ENCODE measurements at regions not wholly inside any gene's neighbourhood (a gene's known extent, or its start where the extent isn't known, plus 50 kb on each side); places are given as distances from the start of the nearest gene placed in this dataset.

GRCh38 chr4:167702391-167702790, 389.9 kb upstream of the ANXA10 start:
- TF ChIP-seq ZFP3 (CRISPR knock-in tag; IDR thresholded peaks at IDR 0.05) (no peak), TSHZ2 (CRISPR knock-in tag; IDR thresholded peaks at IDR 0.05) (no peak), ISL1 (CRISPR knock-in tag; IDR thresholded peaks at IDR 0.05) (no peak), TOX (CRISPR knock-in tag; IDR thresholded peaks at IDR 0.05; ENCODE audit: borderline replicate concordance) (no peak), POU6F1 (CRISPR knock-in tag; IDR thresholded peaks at IDR 0.05; ENCODE audit: borderline replicate concordance, low read depth) (no peak), ZFP30 (CRISPR knock-in tag; IDR thresholded peaks at IDR 0.05) (no peak), ZNF8 (CRISPR knock-in tag; IDR thresholded peaks at IDR 0.05) (no peak), ZNF565 (CRISPR knock-in tag; conservative IDR thresholded peaks at IDR 0.05; ENCODE audit: low read depth) (no peak), CSDC2 (CRISPR knock-in tag; IDR thresholded peaks at IDR 0.05) (no peak), ZC3H10 (CRISPR knock-in tag; IDR thresholded peaks at IDR 0.05) (no peak), ESRRG (CRISPR knock-in tag; IDR thresholded peaks at IDR 0.05) (no peak), SNAI2 (CRISPR knock-in tag; IDR thresholded peaks at IDR 0.05) (no peak), PPARA (CRISPR knock-in tag; IDR thresholded peaks at IDR 0.05; ENCODE audit: borderline replicate concordance) (no peak), OSR1 (CRISPR knock-in tag; IDR thresholded peaks at IDR 0.05) (no peak), ZNF70 (CRISPR knock-in tag; IDR thresholded peaks at IDR 0.05) (no peak), BACH2 (CRISPR knock-in tag; IDR thresholded peaks at IDR 0.05; ENCODE audit: borderline replicate concordance) (no peak)
- TF ChIP-seq, protein P1, sequence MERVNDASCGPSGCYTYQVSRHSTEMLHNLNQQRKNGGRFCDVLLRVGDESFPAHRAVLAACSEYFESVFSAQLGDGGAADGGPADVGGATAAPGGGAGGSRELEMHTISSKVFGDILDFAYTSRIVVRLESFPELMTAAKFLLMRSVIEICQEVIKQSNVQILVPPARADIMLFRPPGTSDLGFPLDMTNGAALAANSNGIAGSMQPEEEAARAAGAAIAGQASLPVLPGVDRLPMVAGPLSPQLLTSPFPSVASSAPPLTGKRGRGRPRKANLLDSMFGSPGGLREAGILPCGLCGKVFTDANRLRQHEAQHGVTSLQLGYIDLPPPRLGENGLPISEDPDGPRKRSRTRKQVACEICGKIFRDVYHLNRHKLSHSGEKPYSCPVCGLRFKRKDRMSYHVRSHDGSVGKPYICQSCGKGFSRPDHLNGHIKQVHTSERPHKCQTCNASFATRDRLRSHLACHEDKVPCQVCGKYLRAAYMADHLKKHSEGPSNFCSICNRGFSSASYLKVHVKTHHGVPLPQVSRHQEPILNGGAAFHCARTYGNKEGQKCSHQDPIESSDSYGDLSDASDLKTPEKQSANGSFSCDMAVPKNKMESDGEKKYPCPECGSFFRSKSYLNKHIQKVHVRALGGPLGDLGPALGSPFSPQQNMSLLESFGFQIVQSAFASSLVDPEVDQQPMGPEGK (CRISPR knock-in tag; IDR thresholded peaks at IDR 0.05; ENCODE audit: borderline replicate concordance): no peak
- TF ChIP-seq, protein P2, sequence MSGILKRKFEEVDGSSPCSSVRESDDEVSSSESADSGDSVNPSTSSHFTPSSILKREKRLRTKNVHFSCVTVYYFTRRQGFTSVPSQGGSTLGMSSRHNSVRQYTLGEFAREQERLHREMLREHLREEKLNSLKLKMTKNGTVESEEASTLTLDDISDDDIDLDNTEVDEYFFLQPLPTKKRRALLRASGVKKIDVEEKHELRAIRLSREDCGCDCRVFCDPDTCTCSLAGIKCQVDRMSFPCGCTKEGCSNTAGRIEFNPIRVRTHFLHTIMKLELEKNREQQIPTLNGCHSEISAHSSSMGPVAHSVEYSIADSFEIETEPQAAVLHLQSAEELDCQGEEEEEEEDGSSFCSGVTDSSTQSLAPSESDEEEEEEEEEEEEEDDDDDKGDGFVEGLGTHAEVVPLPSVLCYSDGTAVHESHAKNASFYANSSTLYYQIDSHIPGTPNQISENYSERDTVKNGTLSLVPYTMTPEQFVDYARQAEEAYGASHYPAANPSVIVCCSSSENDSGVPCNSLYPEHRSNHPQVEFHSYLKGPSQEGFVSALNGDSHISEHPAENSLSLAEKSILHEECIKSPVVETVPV (CRISPR knock-in tag; IDR thresholded peaks at IDR 0.05): no peak
- TF ChIP-seq, protein P3, sequence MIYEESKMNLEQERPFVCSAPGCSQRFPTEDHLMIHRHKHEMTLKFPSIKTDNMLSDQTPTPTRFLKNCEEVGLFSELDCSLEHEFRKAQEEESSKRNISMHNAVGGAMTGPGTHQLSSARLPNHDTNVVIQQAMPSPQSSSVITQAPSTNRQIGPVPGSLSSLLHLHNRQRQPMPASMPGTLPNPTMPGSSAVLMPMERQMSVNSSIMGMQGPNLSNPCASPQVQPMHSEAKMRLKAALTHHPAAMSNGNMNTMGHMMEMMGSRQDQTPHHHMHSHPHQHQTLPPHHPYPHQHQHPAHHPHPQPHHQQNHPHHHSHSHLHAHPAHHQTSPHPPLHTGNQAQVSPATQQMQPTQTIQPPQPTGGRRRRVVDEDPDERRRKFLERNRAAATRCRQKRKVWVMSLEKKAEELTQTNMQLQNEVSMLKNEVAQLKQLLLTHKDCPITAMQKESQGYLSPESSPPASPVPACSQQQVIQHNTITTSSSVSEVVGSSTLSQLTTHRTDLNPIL (CRISPR knock-in tag; IDR thresholded peaks at IDR 0.05; ENCODE audit: low read depth): no peak
- ATAC-seq: no peak

- no peak for ATAC-seq
- TF ChIP-seq ISL1 (CRISPR knock-in tag; IDR thresholded peaks at IDR 0.05) (no peak), OSR1 (CRISPR knock-in tag; IDR thresholded peaks at IDR 0.05) (no peak), PPARA (CRISPR knock-in tag; IDR thresholded peaks at IDR 0.05; ENCODE audit: borderline replicate concordance) (no peak), ARNTL (CRISPR knock-in tag; IDR thresholded peaks at IDR 0.05; ENCODE audit: borderline replicate concordance, low read depth) (no peak), POU6F1 (CRISPR knock-in tag; IDR thresholded peaks at IDR 0.05; ENCODE audit: borderline replicate concordance, low read depth) (no peak), BACH2 (CRISPR knock-in tag; IDR thresholded peaks at IDR 0.05; ENCODE audit: borderline replicate concordance) (no peak), ZNF70 (CRISPR knock-in tag; IDR thresholded peaks at IDR 0.05) (no peak), CSDC2 (CRISPR knock-in tag; IDR thresholded peaks at IDR 0.05) (no peak), TOX (CRISPR knock-in tag; IDR thresholded peaks at IDR 0.05; ENCODE audit: borderline replicate concordance) (no peak), TCF4 (CRISPR knock-in tag; IDR thresholded peaks at IDR 0.05; ENCODE audit: borderline replicate concordance) (no peak), GLIS3 (CRISPR knock-in tag; IDR thresholded peaks at IDR 0.05) (no peak), ESRRG (CRISPR knock-in tag; IDR thresholded peaks at IDR 0.05) (no peak), ZC3H10 (CRISPR knock-in tag; IDR thresholded peaks at IDR 0.05) (no peak), ZFP3 (CRISPR knock-in tag; IDR thresholded peaks at IDR 0.05) (no peak), ZFP30 (CRISPR knock-in tag; IDR thresholded peaks at IDR 0.05) (no peak), ZNF565 (CRISPR knock-in tag; conservative IDR thresholded peaks at IDR 0.05; ENCODE audit: low read depth) (no peak)
- TF ChIP-seq, protein P2 (CRISPR knock-in tag; IDR thresholded peaks at IDR 0.05): no peak
- TF ChIP-seq, protein P1 (CRISPR knock-in tag; IDR thresholded peaks at IDR 0.05; ENCODE audit: borderline replicate concordance): no peak
Measured at GRCh38 chr4:167711517-167711916, 380.8 kb upstream of the ANXA10 start.

Data from SK-N-SH treated with all-trans-retinoic acid at 6 μM for 48 hours (cell line).